GM23248 (cell line): ENCODE measurements at regions not wholly inside any gene's neighbourhood (a gene's known extent, or its start where the extent isn't known, plus 50 kb on each side); places are given as distances from the start of the nearest gene placed in this dataset.

Experiments used
- EZH2 ChIP-seq: fragments of 200-600 bp; sonication (generic); IDR thresholded peaks from 2 replicates; pipeline ENCODE4 v1.6.1; 2018; ENCODE audit warnings: antibody characterized with exemption, mild to moderate bottlenecking; ENCODE audit not compliant: insufficient read depth, poor library complexity, severe bottlenecking
- EZH2phosphoT487 ChIP-seq: fragments of 200-600 bp; sonication (generic); IDR thresholded peaks from 2 replicates; pipeline ENCODE4 v1.6.1; 2018; ENCODE audit warnings: antibody characterized with exemption, moderate library complexity, mild to moderate bottlenecking, low read depth; ENCODE audit not compliant: insufficient read depth

DNA sequence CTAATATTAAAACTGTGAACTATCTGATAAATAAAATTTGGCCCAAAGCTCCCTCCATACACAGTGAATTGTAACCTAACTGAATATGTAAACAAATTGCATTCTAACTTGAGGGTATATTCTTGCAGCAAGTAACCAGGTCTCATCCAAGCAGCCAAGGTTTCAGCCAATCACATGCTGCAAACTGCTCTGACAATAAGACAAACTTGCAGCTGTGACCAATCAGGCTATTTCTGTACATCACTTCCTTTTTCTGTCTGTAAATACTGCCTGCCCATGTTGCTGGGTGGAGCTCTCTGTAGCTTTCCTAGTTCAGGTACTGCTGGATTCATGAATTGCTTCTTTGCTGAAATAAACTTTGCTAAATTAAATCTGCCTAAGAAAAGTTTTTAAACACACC, 499.0 kb downstream of the GALC start:
- TF ChIP-seq EZH2 (no peak), EZH2phosphoT487 (no peak)
